GM18498 (cell line): ENCODE measurements at regions not wholly inside any gene's neighbourhood (a gene's known extent, or its start where the extent isn't known, plus 50 kb on each side); places are given as distances from the start of the nearest gene placed in this dataset.

ENCODE experiments used
- ATAC-seq: cut with Tn5 transposase; IDR thresholded peaks from one replicate; pipeline ENCODE4 v1.9.1; 2021; ENCODE audit warnings: mild to moderate bottlenecking, moderate library complexity; ENCODE audit not compliant: unreplicated experiment

- no peak for ATAC-seq
Measured at GRCh38 chr4:179492260-179493080, 2050.2 kb upstream of the AGA start.

GRCh38 chr4:179503976-179504375 lies 2061.7 kb upstream of the AGA start:
- ATAC-seq, result no peak

- no peak for ATAC-seq
Measured at GRCh38 chr4:179509489-179509888, 2067.3 kb upstream of the AGA start.

- ATAC-seq, result no peak
Measured at GRCh38 chr4:179521952-179522351, 2079.7 kb upstream of the AGA start.

- no peak for ATAC-seq
Measured at GRCh38 chr4:179530958-179531357, 2088.7 kb upstream of the AGA start.

- ATAC-seq, result no peak
Measured at GRCh38 chr4:179536694-179537093, 2094.5 kb upstream of the AGA start.

GRCh38 chr4:179539641-179540040 lies 2097.4 kb upstream of the AGA start:
- no peak for ATAC-seq

GRCh38 chr4:179543771-179544170 lies 2101.5 kb upstream of the AGA start:
- ATAC-seq, result no peak

- no peak for ATAC-seq
Measured at GRCh38 chr4:179544496-179544895, 2102.3 kb upstream of the AGA start.

- ATAC-seq, result no peak
Measured at GRCh38 chr4:179552131-179552530, 2109.9 kb upstream of the AGA start.

GRCh38 chr4:179563741-179564140 lies 2121.5 kb upstream of the AGA start:
- no peak for ATAC-seq

- ATAC-seq, result no peak
Measured at GRCh38 chr4:179569549-179569948, 2127.3 kb upstream of the AGA start.

GRCh38 chr4:179582164-179582905 lies 2140.1 kb upstream of the AGA start:
- ATAC-seq, result no peak

GRCh38 chr4:179583221-179583620 lies 2141.0 kb upstream of the AGA start:
- ATAC-seq, result no peak

- no peak for ATAC-seq
Measured at GRCh38 chr4:179584101-179584500, 2141.9 kb upstream of the AGA start.

- ATAC-seq, result no peak
Measured at GRCh38 chr4:179585761-179586160, 2143.5 kb upstream of the AGA start.

GRCh38 chr4:179586460-179586859 lies 2144.2 kb upstream of the AGA start:
- ATAC-seq, result no peak

GRCh38 chr4:179595671-179596410 lies 2153.6 kb upstream of the AGA start:
- ATAC-seq, result no peak

GRCh38 chr4:179596621-179597020 lies 2154.4 kb upstream of the AGA start:
- ATAC-seq, result no peak

- no peak for ATAC-seq
Measured at GRCh38 chr4:179597301-179597700, 2155.1 kb upstream of the AGA start.

GRCh38 chr4:179601671-179602070 lies 2159.4 kb upstream of the AGA start:
- no peak for ATAC-seq

GRCh38 chr4:179605196-179605595 lies 2163.0 kb upstream of the AGA start:
- no peak for ATAC-seq
